GM12878 (cell line): ENCODE measurements at regions not wholly inside any gene's neighbourhood (a gene's known extent, or its start where the extent isn't known, plus 50 kb on each side); places are given as distances from the start of the nearest gene placed in this dataset.

Experiments used
- CEBPB ChIP-seq, 2 experiments: fragments of 150-350 bp in 1 of 2; IDR thresholded peaks; 2 replicates each; pipeline ENCODE4 v1.6.1; 2012 to 2014; ENCODE audit warnings: low read depth in 2 of 2, low read length in 2 of 2, borderline replicate concordance in 1 of 2, inconsistent platforms in 1 of 2
- CHD2 ChIP-seq: IDR thresholded peaks from 2 replicates; pipeline ENCODE4 v1.6.1; 2011; ENCODE audit warnings: low read depth, low read length, improper control_type of control experiment, borderline replicate concordance
- DPF2 ChIP-seq: fragments of 450-650 bp; IDR thresholded peaks from 2 replicates; pipeline ENCODE4 v1.6.1; 2017; ENCODE audit warnings: mild to moderate bottlenecking
- KDM1A ChIP-seq: fragments of 200-600 bp; sonication (generic); IDR thresholded peaks from 2 replicates; pipeline ENCODE4 v1.6.1; 2016; ENCODE audit warnings: borderline replicate concordance
- NR2C2 ChIP-seq: IDR thresholded peaks from 2 replicates; pipeline ENCODE4 v1.6.1; 2011; ENCODE audit warnings: borderline replicate concordance, low read depth; ENCODE audit not compliant: control insufficient read depth, insufficient read length
- POLR2AphosphoS5 ChIP-seq: IDR thresholded peaks from 2 replicates; pipeline ENCODE4 v1.6.1; 2011; ENCODE audit warnings: mild to moderate bottlenecking, low read length, inconsistent platforms
- SMC3 ChIP-seq: IDR thresholded peaks from 2 replicates; pipeline ENCODE4 v1.6.1; 2011; ENCODE audit warnings: low read length, improper control_type of control experiment, borderline replicate concordance
- TCF3 ChIP-seq: IDR thresholded peaks from 2 replicates; pipeline ENCODE4 v1.6.1; 2012; ENCODE audit warnings: low read depth, mild to moderate bottlenecking, low read length, borderline replicate concordance; ENCODE audit not compliant: insufficient read depth
- ZNF207 ChIP-seq: fragments of 450-650 bp; IDR thresholded peaks from 2 replicates; pipeline ENCODE4 v1.6.1; 2014; ENCODE audit warnings: antibody characterized with exemption, mild to moderate bottlenecking, borderline replicate concordance
- TF ChIP-seq, protein P1 (sequence below): fragments of 450-650 bp; IDR thresholded peaks from 2 replicates; pipeline ENCODE4 v1.6.1; 2017; ENCODE audit warnings: mild to moderate bottlenecking, moderate library complexity
- TF ChIP-seq, protein P2 (sequence below), 3 experiments: IDR thresholded peaks in 2 of 3; conservative IDR thresholded peaks in 1 of 3; 2 replicates each; pipeline ENCODE4 v1.5.1; 2011; ENCODE audit warnings: low read depth in 3 of 3, low read length in 3 of 3, mild to moderate bottlenecking in 3 of 3, control low read depth in 2 of 3, moderate library complexity in 2 of 3, inconsistent platforms in 1 of 3, mixed read lengths in 1 of 3; ENCODE audit not compliant: control insufficient read depth in 2 of 3, insufficient read depth in 1 of 3; ENCODE audit errors: extremely low read depth in 1 of 3
- TF ChIP-seq, protein P3 (sequence below): IDR thresholded peaks from 2 replicates; pipeline ENCODE4 v1.6.1; 2012; ENCODE audit warnings: low read depth, low read length, improper control_type of control experiment

DNA sequence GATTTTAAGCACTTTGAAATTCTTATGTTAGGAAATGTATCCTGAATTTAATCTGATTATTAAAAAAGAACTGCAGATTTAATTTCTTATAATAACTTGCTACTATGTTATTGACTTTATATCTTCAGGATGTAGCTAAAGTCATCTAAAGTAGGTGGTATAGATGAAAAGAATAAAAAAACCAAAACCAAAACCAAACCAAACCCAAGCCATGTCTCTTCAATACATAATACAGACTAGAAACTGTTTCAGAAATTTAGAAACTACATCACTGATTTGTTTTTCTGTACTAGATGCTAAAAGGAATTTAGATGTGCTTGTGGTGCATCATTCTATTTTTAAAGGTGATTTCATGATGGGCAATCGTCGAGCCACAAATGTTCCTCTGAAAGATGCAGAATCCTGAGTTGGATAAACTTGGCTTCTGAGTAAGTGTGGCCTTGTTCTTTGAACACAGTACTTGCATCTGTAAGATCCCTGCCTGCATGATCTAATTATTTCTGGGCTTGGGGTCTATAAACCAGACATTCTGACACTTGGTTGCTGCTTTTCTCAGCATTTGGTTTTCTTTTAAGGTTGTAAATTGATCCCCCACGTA, 287.1 kb upstream of the SUCLG2 start:
- TF ChIP-seq DPF2 (no peak), CEBPB (IDR thresholded peaks at IDR 0.05; ENCODE audit: borderline replicate concordance in 1 of 2, low read depth in 2 of 2, low read length in 2 of 2) (no peak), ZNF207 (no peak), NR2C2 (no peak), CHD2 (no peak), KDM1A (no peak), TCF3 (no peak), SMC3 (no peak), POLR2AphosphoS5 (no peak)
- TF ChIP-seq, protein P1, sequence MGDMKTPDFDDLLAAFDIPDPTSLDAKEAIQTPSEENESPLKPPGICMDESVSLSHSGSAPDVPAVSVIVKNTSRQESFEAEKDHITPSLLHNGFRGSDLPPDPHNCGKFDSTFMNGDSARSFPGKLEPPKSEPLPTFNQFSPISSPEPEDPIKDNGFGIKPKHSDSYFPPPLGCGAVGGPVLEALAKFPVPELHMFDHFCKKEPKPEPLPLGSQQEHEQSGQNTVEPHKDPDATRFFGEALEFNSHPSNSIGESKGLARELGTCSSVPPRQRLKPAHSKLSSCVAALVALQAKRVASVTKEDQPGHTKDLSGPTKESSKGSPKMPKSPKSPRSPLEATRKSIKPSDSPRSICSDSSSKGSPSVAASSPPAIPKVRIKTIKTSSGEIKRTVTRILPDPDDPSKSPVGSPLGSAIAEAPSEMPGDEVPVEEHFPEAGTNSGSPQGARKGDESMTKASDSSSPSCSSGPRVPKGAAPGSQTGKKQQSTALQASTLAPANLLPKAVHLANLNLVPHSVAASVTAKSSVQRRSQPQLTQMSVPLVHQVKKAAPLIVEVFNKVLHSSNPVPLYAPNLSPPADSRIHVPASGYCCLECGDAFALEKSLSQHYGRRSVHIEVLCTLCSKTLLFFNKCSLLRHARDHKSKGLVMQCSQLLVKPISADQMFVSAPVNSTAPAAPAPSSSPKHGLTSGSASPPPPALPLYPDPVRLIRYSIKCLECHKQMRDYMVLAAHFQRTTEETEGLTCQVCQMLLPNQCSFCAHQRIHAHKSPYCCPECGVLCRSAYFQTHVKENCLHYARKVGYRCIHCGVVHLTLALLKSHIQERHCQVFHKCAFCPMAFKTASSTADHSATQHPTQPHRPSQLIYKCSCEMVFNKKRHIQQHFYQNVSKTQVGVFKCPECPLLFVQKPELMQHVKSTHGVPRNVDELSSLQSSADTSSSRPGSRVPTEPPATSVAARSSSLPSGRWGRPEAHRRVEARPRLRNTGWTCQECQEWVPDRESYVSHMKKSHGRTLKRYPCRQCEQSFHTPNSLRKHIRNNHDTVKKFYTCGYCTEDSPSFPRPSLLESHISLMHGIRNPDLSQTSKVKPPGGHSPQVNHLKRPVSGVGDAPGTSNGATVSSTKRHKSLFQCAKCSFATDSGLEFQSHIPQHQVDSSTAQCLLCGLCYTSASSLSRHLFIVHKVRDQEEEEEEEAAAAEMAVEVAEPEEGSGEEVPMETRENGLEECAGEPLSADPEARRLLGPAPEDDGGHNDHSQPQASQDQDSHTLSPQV, result no peak
- TF ChIP-seq, protein P2, sequence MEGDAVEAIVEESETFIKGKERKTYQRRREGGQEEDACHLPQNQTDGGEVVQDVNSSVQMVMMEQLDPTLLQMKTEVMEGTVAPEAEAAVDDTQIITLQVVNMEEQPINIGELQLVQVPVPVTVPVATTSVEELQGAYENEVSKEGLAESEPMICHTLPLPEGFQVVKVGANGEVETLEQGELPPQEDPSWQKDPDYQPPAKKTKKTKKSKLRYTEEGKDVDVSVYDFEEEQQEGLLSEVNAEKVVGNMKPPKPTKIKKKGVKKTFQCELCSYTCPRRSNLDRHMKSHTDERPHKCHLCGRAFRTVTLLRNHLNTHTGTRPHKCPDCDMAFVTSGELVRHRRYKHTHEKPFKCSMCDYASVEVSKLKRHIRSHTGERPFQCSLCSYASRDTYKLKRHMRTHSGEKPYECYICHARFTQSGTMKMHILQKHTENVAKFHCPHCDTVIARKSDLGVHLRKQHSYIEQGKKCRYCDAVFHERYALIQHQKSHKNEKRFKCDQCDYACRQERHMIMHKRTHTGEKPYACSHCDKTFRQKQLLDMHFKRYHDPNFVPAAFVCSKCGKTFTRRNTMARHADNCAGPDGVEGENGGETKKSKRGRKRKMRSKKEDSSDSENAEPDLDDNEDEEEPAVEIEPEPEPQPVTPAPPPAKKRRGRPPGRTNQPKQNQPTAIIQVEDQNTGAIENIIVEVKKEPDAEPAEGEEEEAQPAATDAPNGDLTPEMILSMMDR (IDR thresholded peaks at IDR 0.05 in 2 of 3, conservative IDR thresholded peaks at IDR 0.05 in 1 of 3; ENCODE audit: control insufficient read depth in 2 of 3, extremely low read depth in 1 of 3, insufficient read depth in 1 of 3, low read depth in 3 of 3, low read length in 3 of 3), result no peak
- TF ChIP-seq, protein P3, sequence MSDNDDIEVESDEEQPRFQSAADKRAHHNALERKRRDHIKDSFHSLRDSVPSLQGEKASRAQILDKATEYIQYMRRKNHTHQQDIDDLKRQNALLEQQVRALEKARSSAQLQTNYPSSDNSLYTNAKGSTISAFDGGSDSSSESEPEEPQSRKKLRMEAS, result no peak
